NOMO-1 treated with dmso at 0.1 percent for 144 hours (cell line): ENCODE measurements at regions not wholly inside any gene's neighbourhood (a gene's known extent, or its start where the extent isn't known, plus 50 kb on each side); places are given as distances from the start of the nearest gene placed in this dataset.

Experiments
- DNase-seq: peaks from one replicate; lab custom pipeline; 2025; ENCODE audit not compliant: unreplicated experiment; lab: John Stamatoyannopoulos, UW

DNA sequence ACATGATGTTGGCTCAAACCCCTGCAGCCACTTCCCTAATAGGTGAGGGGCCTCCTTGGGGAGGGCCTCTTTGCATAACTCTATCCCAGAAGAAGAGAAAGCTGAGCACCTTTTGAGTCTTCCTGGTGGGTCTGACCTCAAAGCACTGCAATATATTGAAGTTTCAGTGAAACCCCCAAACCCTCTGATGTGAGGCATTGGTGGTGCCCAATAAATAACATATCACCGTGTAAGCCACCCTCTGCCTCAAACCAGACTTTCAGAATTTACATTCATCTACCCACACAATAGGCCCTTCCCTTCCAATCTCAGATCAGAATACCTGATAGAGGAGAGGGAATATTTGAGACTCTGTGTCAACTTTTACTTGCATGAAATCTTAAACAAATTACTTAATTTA, 142.8 kb upstream of the STK17B start:
- DNase-seq = no peak

DNA sequence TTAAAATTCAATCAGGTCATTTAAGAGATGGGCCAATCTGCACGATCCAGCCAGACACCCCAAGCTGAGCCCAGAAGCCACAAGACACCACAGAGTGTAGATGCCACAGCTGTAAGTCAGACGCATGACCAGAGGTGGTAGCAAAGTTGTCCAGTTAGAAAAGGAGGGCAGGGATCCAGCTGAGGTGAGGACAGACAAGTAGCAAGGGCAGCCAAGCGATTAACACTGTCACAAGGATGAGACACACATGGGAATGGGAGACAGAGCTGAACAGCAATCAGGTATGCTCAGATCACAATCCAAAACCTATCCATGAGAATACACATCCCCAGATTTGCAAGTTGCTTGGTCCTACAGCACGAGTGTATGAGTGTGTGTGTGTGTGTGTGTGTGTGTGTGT, 143.4 kb upstream of the STK17B start:
- DNase-seq = no peak

DNA sequence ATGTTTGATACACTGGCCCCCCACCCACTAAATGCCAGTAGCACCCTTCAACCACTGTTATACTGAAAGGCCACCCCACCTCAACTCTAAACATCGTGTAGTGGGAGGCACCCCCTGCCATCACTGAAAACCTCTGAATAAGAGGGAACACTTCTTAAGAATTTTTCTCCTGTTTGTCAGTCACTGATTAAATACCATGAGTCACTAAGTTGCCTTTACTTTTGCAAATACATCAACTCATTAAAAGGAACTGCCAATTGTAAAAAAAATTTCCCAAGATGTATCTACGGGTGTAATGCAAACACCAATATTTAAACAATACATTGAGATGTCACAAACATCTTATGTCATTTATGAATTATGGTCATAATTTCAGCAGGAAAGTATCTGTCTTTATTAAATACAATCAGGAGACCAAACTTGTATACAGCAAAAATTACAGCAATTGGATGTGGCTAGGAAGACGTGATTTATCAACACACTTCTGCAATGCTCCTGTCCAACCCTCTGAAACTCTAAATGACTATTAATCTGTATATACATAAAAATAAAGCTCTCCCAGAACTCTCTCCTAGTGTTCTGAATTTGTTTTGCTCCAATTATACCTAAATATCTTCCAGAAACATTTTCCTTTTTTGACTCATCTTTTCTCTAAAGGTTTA, 144.1 kb upstream of the STK17B start:
- no peak for DNase-seq

DNA sequence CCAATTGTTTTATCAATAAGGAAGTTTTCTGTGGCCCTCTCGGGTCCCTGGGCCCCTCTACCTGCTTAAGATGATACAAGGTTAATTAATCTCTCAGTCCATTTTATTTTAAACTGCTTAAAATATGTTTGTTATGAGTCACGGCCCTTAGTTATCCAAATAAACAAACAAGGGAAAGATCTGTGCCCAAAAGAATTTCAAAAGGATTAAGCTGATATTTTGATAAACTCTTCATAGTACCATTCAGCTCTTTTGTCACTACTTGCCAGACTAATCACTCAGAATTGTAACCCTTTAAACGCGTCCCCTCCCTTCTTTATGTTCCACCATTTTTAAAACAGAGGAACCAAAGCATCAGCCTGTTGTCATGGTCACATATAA, 144.7 kb upstream of the STK17B start:
- DNase-seq = no peak

DNA sequence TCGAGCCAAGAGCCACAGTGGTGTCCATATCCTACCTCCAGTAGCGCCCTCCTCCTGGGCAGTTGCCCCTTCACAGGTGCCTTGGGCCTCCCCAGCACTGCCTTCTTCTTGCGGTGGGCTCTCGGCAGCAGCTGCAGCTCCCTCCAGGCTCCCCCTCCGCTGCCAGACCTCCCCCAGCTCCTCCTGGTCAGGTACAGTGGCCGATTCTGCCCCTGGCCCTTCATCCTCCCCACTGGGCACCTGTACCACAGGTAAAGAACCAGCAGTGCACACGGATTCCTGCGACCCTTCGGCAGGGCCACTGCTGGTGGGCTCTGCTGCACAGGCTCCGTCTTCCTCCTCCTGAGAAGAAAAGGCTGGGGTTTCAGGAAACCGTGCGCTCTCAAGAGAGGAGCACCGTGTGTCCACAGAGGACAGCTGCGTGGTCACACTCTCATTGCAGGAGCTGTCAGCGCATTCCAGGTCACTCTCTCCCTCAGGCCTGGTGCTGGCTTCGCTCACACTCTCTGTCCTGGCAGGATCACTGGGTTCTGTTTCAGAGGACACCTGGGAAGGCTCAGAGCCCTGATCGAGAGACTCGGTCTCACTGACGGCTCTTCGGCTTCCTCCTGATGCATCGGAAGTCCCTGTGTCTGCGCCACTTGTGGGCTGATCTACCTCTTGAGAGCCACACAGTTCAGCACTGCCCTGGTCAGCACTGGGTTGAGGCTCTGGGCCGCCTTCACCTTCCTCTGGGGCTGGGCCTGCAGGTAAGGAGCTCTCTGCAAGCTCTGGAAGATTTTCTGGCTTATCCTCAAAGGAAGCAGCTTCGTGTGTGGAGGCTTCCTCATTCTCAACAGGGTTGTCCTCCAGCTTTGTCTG, 147.4 kb upstream of the STK17B start:
- DNase-seq = no peak

DNA sequence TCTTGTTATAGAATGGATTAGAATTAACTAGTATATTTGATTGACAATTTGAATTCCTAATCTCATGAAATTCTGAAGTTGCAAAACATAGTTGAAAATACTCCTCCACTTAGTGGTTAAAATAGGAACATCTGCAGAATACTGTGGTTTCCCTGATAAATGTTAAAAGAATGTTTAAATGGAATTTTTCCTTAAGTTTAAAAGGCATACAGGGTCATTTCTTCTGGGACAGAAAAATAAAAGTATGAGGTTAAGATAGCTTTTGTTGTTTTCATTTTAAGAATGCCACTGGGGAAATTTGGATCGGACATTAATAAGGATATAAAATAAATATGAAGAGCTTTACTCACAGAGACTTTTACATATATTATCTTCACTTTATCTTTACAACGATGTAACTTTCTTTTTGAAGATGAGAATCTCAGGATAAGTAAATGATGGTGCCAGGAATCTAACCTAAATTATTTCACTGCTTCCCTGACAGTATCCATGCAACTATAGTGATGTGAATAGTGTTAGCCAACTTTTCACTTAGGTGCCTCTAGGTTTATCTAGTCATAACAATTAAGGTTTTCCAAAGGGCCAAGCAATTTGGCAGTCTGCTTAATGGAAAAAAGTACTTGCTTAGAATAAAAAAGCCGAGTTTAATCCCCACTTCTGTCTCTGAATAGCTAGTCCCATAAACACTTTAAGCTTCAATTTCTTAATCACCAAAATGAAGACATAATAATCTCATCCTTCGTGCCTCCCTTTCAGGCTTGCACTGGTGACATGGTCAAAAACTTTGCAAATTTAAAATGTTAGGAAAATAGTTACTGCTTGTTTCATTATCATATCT, 151.8 kb upstream of the STK17B start:
- DNase-seq = no peak

DNA sequence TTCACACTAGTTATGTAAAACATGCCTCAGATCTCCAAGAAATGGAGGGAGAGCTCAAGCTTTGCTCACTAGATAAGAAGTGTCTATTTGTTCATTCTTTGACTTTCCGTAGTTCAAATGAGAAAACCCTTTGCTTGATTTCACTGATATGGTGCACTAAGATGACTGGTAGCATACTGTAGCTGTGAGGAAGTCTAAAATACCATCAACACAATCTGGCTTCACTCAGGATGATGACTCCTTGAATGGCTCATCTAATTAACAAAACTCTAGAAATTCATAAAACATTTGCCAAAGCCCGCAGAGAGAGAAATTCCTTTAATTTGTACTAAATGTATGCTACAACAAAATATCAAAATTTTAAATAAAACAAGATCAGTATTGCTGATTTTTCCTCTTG, 152.8 kb upstream of the STK17B start:
- no peak for DNase-seq

DNA sequence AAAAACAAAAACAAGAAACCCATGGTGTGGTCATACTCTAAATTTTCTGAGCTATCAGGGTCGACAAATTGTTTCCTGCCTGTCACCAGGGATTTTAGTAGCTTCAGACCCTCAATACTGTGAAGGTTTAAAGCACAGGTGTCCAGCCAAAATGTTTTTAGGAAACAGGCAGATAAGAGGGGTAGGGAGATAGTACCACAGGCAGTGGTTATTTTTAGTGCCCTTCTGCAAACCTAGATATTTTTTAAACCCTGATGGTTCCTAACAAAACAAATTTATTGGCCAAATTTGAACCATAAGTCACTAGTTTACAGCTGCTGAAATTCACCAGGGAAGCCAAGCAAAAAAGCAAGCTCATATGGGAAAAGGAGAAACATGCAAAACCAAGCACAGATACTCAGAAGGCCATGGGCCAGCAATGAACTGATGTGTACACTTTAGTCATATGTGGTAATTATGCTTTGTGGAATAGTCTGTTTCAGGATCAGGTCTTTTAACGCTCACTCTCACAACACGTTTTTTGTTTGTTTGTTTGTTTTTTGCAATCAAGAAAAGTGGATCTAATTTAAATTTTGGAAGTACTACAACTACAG, 156.8 kb upstream of the STK17B start:
- no peak for DNase-seq

DNA sequence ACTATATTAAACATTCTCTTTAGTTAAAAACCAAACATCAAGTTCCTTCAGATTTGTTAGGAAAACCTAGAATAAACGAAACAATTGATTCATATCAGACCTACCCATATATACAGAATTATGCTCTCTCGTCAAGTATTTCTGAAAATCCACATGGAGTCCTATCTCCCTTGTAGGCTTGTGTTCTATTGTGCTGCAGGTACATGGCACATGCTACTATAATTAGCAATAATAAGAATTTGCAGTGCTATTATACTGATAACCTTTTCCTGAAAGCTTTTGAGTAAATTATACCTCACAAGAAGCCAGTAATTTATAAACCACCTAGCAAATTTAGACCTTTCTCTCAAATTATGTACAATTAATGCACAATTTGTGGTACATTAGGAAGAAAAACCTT, 158.6 kb upstream of the STK17B start:
- DNase-seq = no peak

DNA sequence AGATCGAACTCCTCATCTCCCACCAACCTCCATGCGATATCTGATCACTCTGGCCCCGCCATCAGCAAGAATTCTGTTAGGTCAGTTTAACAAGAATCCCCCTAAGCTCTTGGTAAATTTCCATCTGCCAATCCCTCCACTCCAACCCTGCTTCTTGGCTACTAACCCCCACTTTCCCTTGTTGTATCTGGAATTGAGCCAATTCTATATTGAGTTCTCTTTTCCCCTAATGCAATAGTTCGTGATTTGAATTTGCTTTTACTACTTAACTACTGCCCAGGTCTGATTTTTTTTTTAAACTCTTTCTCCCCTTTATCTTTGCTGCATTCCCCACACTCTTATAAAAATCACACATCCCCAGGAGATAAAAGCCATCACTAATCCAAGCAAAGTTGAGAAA, 159.3 kb upstream of the STK17B start:
- no peak for DNase-seq

DNA sequence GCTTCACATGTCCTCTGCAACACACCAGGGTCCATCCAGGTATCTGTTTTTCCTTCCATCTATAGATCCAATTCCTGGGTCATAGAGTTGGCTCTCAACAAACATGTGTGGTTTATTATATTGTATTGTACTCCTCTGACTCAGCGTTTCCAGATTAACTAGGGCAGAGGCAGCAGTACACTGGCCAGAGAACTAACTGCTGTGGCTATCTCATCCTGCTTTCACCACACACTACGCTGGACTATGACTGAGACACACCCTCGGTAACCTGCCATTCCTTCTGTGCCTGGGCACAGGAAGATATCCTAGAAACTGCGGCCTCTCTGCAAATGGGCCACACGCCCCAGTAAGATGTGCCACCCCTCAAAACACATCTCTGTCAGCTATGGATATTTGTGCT, 159.8 kb upstream of the STK17B start:
- no peak for DNase-seq

DNA sequence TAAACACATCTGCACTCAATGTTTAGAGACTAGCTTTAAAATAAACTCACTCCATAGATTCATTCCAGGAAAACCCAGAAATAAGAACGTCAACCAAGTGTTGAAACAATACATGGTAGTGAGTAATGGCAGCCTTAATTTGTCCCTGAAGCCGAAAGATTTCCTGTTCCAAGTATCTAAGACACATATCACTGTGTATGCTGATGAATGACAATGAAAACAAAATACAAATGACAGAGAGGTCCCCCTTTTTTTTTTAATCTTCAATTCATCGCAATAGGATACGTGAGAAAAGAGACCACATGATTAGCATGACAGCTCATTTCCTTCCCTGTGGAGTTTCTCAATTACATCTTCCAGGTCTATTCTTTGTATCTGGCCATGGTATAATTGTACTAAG, 160.5 kb upstream of the STK17B start:
- DNase-seq = no peak

DNA sequence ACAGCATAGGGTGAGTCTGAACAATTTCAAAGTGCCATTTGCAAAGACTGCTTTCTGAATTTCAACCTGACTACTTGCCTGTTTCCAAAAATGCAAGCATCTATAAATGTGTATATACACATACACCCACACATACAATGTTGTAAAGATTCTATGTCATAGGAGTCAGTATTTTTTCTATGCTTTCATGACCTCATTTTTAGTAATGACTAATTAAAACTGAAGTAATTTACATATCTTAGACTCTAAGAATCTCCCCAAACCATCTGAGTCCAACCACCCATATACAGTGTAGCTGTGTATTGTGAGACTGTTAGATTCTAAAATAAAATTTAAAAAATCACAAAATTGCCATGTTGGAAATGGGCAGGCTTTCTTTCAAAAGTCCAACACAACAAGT, 162.0 kb upstream of the STK17B start:
- no peak for DNase-seq

DNA sequence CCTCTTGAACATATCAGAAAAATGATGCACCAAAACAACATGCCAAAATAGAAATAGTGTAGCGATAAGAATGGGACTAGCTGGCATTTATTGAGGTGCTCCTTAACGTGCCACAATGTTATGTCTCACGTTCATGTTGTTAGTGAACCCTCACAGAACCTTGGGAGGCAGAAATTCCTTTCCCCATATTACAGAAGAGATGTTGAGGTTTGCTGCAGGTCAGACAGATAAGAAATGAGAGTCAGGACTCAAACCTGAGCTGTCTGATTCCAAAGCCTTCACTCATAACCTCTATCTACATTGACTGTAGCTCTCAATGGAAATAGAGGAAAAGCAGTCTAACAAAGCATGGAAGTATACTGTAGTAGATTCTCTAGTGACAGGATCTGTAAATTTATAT, 163.3 kb upstream of the STK17B start:
- DNase-seq = no peak

DNA sequence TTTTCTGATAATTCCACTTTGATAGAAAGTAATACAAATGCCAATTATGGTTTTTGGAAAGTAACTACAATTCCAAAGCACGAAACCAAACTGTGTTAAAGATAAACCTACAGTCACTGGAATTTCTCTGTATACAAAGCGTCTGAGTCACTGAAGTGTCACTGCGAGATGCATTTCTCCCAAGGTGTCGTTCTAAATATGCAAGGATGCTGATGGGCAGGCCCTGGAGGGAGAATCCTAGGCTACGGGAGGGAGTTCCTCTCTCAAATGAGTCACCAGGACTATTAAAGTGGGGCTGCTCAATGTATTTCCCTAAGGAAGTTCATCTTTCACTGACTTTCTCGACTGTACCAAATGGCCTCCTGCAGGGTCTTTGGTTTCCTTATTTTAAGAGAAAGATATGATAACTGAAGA, 163.8 kb upstream of the STK17B start:
- DNase-seq = no peak

DNA sequence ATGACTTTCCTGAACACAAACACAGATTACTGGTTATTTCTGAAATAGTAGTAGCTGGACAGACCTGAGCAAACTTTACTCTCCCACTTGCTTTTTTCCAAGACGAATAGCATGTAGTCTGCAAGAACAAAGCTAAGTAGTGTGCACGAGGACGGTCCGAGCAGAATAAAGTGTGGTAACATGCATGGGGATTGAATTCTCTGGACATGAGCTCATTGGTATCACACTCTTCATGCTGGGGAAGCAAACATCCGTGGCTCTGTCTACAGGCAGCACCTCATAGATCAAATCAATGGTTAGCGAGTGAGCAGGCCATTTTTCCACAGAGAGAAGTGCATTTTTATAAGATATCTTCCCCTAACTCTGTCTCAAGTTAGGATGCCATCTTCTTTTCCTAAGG, 164.8 kb upstream of the STK17B start:
- DNase-seq = no peak

DNA sequence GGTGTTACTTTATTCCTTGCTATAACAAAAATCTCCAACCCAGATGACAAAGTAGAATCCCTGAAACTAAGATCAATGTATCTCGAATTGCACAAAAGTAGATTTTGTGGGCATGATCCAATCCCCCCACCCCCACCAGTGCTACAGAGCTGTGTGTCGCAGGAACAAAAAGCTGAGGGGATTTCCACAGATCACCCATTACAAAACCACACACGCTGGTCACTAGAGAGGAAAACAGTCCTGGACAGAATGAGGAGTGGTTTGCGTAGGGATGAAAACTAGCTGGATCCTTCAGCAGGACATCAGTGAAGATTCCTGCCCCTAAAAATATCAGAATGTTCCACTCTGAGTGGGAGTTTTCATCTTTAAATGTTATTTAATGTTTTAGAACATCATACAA, 165.3 kb upstream of the STK17B start:
- no peak for DNase-seq

DNA sequence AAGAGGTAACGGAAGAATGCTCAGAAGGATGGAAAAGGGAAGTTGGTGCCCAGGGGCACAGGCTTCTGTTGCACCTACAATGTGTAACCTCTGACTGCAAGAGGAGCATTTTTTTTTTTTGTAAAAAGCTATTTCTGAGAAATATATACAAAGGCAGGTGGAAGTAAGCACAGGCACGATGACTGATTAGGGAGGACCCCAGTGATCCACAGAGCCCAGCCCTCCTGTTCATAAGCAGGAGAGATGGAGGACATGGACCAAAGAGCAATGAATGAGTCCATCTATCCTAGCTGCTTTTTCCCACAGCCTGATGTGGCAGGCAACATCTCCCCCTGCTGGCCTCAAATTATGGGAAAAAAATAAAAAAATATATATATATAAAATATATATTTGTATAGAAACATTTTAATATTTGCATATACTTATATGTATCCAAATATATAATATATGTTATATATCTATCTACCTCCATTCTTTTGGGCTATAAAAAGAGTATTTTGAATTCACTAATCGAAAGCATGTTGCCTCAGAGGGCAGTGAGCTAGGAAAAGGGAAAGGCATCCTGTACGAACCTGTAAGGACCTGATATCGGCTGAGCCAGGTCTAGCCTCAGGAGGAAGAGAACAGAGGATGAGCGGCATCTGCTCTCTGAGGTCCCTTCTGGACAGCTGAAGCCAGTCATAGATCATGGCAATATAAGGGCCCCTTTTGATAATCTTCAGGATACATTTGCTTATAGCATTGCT, 166.0 kb upstream of the STK17B start:
- no peak for DNase-seq

DNA sequence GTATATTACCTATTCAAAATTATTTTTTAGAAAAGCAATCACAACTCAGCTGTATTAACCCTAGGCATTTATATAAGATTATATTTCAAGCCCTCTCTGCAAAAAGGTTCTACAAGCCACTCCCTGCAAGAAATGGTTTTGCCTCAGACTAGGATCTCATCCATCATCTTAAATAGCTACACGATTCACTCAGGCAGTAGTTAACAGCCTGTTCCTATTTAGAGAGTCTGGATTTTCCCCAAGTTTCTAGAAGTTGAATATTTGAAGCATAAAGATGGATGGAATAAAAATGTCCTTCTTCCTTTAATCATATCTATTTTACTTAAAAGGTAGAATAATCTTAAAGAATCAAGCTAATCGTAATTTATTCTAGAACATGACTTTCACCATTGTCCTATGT, 167.1 kb upstream of the STK17B start:
- no peak for DNase-seq

DNA sequence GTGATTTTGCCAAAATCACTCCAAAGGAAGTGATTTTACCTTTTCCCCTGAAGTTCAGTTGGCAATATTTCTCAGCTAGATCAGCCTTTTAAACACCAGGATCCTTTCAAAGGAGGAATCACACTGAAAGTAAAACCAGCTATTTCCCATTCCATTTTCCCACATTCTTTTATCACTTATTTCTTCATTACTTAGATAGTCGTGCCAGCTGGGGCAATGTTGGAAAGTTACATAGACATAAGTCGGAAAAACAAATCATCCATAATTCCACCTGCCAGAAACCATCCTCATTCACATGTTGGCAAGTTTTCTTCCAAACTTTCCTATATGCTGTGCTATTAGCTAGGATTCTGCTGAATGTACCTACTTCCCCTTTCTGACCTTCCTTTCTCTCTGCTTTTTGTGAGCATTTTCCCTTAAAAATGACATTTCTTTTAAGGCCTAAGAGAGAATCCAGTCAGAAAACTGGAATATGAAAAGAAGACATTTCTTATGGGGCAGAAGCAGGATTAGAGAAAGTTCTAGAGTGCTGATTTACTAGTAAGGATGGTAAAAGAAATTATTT, 170.0 kb upstream of the STK17B start:
- DNase-seq = no peak

DNA sequence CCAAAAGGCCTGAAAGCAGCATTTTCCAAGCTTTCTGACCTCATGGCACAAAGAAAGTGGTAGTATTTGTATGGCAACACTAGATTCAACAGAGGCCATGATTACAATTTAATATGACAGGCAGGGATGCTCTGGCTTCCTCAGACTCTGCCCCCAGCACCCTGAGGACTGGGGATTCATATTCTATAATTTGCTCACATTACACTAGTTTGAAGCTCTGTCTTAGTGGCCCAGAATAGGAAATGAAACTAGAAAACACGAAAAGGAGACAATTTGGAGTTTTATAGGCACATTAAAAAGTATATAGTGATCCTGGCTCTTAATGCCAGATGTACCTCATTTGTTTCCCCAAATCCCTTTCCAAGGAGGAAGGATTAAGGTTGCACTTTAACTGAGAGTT, 173.0 kb upstream of the STK17B start:
- DNase-seq = no peak
